Esophagus muscularis mucosa (tissue), 4 donors: ENCODE measurements at regions not wholly inside any gene's neighbourhood (a gene's known extent, or its start where the extent isn't known, plus 50 kb on each side); places are given as distances from the start of the nearest gene placed in this dataset.

Source experiments
- EP300 ChIP-seq: sonication (generic); formaldehyde crosslinking; IDR thresholded peaks from one replicate; pipeline ENCODE4 v1.6.1; 2017; ENCODE audit warnings: antibody characterized with exemption
- POLR2A ChIP-seq: fragments of 450-650 bp; IDR thresholded peaks from one replicate; pipeline ENCODE4 v1.6.1; 2017; ENCODE audit warnings: antibody characterized with exemption, moderate library complexity, mild to moderate bottlenecking, low read depth
- POLR2AphosphoS5 ChIP-seq, 2 donors: sonication (generic); formaldehyde crosslinking; IDR thresholded peaks; one replicate each; pipeline ENCODE4 v1.6.1; 2017; ENCODE audit warnings: antibody characterized with exemption in 2 of 2
- TF ChIP-seq, protein P1 (sequence below), 3 experiments: fragments of 200-600 bp in 2 of 3; fragments of 450-650 bp in 1 of 3; sonication (generic) in 2 of 3; IDR thresholded peaks; one replicate each; pipeline ENCODE4 v1.5.1; 2017 to 2019; ENCODE audit warnings: antibody characterized with exemption in 3 of 3, mild to moderate bottlenecking in 2 of 3, moderate library complexity in 1 of 3

DNA sequence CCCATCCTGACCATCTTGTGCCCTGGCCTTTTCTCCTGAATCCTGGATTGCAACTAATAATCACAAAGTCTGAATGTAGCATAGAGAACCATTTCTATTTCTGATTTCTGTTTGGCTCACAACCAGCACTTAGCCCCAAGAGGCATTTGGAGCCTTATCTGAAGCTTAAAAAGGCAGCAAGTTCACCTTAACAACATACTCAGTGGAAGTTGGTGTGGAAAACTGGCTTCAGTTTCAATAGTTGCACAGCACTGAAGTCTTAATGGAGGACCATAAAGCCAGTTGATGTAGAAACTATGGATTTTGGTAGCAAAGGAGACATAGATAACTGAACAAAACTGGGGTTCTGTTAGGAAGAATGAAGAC is 574.1 kb downstream of the PSAT1 start:
- TF ChIP-seq, protein P1, sequence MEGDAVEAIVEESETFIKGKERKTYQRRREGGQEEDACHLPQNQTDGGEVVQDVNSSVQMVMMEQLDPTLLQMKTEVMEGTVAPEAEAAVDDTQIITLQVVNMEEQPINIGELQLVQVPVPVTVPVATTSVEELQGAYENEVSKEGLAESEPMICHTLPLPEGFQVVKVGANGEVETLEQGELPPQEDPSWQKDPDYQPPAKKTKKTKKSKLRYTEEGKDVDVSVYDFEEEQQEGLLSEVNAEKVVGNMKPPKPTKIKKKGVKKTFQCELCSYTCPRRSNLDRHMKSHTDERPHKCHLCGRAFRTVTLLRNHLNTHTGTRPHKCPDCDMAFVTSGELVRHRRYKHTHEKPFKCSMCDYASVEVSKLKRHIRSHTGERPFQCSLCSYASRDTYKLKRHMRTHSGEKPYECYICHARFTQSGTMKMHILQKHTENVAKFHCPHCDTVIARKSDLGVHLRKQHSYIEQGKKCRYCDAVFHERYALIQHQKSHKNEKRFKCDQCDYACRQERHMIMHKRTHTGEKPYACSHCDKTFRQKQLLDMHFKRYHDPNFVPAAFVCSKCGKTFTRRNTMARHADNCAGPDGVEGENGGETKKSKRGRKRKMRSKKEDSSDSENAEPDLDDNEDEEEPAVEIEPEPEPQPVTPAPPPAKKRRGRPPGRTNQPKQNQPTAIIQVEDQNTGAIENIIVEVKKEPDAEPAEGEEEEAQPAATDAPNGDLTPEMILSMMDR (IDR thresholded peaks at IDR 0.05), result no peak
- TF ChIP-seq POLR2A, result no peak
- TF ChIP-seq POLR2AphosphoS5 (IDR thresholded peaks at IDR 0.05), result no peak
- TF ChIP-seq EP300, result no peak
